HL-60 (cell line): ENCODE measurements at regions not wholly inside any gene's neighbourhood (a gene's known extent, or its start where the extent isn't known, plus 50 kb on each side); places are given as distances from the start of the nearest gene placed in this dataset.

Experiments
- DNase-seq, 2 experiments: peaks; one replicate each; pipeline ENCODE4 v3.0.0-alpha.2; 2010 to 2020; ENCODE audit warnings: low read depth in 1 of 2, low spot score in 1 of 2
- H3K27ac ChIP-seq: fragments of 250-450 bp; sonication (Bioruptor Pico); replicated peaks from 2 replicates; pipeline ENCODE4 v1.5.1; 2020; ENCODE audit warnings: mild to moderate bottlenecking, moderate library complexity
- H3K27me3 ChIP-seq: fragments of 250-450 bp; sonication (Bioruptor Pico); 2 replicates; pipeline ENCODE4 v1.5.1; 2021; ENCODE audit warnings: mild to moderate bottlenecking, moderate library complexity; ENCODE audit not compliant: insufficient read depth, poor library complexity, severe bottlenecking
- H3K4me3 ChIP-seq: replicated peaks from 2 replicates; pipeline ENCODE4 v1.5.1; 2011; ENCODE audit warnings: mild to moderate bottlenecking, control low read depth, low read length; ENCODE audit not compliant: insufficient read depth
- GABPA ChIP-seq: IDR thresholded peaks from 2 replicates; pipeline ENCODE4 v1.6.1; 2012; ENCODE audit warnings: low read depth
- POLR2AphosphoS5 ChIP-seq: IDR thresholded peaks from 2 replicates; pipeline ENCODE4 v1.6.1; 2012; ENCODE audit warnings: low read depth
- REST ChIP-seq: IDR thresholded peaks from 2 replicates; pipeline ENCODE4 v1.6.1; 2012; ENCODE audit warnings: low read depth; ENCODE audit not compliant: insufficient replicate concordance
- SPI1 ChIP-seq: IDR thresholded peaks from 2 replicates; pipeline ENCODE4 v1.6.1; 2012; ENCODE audit warnings: low read depth, mild to moderate bottlenecking, borderline replicate concordance
- TF ChIP-seq, protein P1 (sequence below): IDR thresholded peaks from one replicate; pipeline ENCODE4 v1.5.1; 2011; ENCODE audit warnings: low read length, control low read depth, inconsistent platforms; ENCODE audit not compliant: insufficient read depth

DNA sequence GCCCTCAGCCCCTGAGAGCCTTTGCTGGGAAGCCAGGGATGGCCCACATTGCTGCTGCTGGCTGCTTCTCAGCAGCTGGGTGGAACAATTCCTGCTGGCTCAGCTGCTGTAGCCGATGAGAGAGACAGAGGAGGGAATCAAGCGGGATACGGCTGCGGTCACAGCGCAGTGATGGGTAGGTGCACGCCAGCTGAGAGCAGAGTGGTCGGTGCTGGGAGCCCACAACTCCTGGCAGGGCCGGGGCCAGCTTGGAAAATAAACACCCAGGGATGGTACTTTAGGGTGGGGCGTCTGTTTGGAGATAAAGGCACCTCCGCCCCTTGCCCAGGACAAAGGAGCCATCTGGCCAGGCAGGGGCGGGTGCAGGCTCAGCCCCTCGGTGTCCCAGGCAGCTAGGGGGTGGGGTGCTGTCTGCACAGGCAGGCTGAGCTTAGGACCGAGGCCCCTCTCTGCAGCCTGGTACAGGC is 480.5 kb downstream of the MIAT start:
- Histone ChIP-seq H3K27ac (no peak overlapping the region), H3K27me3 (no peaks in the 10 kb centered on the region), H3K4me3 (no peak overlapping the region)
- TF ChIP-seq SPI1 (no peak), GABPA (no peak), REST (no peak)
- TF ChIP-seq, protein P1, sequence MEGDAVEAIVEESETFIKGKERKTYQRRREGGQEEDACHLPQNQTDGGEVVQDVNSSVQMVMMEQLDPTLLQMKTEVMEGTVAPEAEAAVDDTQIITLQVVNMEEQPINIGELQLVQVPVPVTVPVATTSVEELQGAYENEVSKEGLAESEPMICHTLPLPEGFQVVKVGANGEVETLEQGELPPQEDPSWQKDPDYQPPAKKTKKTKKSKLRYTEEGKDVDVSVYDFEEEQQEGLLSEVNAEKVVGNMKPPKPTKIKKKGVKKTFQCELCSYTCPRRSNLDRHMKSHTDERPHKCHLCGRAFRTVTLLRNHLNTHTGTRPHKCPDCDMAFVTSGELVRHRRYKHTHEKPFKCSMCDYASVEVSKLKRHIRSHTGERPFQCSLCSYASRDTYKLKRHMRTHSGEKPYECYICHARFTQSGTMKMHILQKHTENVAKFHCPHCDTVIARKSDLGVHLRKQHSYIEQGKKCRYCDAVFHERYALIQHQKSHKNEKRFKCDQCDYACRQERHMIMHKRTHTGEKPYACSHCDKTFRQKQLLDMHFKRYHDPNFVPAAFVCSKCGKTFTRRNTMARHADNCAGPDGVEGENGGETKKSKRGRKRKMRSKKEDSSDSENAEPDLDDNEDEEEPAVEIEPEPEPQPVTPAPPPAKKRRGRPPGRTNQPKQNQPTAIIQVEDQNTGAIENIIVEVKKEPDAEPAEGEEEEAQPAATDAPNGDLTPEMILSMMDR, result no peak
- DNase-seq, result no peak

- Histone ChIP-seq H3K4me3 (no peak overlapping the region), H3K27ac (no peak overlapping the region), H3K27me3 (no peaks in the 10 kb centered on the region)
- DNase-seq, result no peak
- no peak for TF ChIP-seq POLR2AphosphoS5
- TF ChIP-seq GABPA, result no peak
- TF ChIP-seq, protein P1, result no peak
- no peak for TF ChIP-seq SPI1
- TF ChIP-seq REST, result no peak
These were observed 481.1 kb downstream of the MIAT start for GRCh38 chr22:27138471-27138870.

DNA sequence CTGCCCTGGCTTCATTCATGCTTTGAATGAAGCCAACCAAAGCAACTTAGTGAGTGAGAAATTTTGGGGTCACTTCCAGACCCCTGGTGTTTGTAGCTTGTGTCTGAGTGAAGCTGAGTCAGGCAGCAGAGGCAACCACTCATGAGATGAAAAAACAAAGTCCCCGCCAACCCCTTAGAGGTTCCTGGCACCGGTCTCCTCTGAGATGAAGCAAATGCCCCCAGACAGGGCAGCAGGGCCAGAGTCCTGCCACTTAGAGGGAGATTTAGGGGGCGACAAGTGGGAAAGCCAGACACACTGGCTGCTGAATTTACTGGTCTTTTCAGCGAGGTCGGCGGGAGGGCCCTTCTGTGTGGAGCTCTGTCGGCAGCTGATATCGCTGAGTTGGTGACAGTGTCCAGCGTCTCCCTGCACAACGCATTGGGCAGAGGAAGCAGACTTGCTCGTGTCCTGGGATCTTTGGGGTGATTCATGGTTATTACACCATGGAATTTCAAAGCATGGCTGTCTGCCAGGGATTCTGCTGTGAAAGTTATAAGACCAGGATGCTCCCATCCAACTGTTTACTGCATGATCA is 482.6 kb downstream of the MIAT start:
- TF ChIP-seq SPI1 (no peak), GABPA (no peak), REST (no peak), POLR2AphosphoS5 (no peak)
- TF ChIP-seq, protein P1, result no peak
- Histone ChIP-seq H3K4me3 (no peak overlapping the region), H3K27me3 (no peaks in the 10 kb centered on the region), H3K27ac (no peak overlapping the region)
- no peak for DNase-seq
